ENCODE measurements at regions not wholly inside any gene's neighbourhood (a gene's known extent, or its start where the extent isn't known, plus 50 kb on each side); places are given as distances from the start of the nearest gene placed in this dataset.

GRCh38 chr5:153400931-153401330 lies 89.5 kb upstream of the GRIA1 start:
- no peak for DNase-seq

GRCh38 chr5:153402550-153402949 lies 87.9 kb upstream of the GRIA1 start:
- DNase-seq, result no peak

GRCh38 chr5:153403470-153403869 lies 87.0 kb upstream of the GRIA1 start:
- no peak for DNase-seq

- no peak for DNase-seq
Measured at GRCh38 chr5:153404747-153405146, 85.7 kb upstream of the GRIA1 start.

- DNase-seq, result no peak
Measured at GRCh38 chr5:153421676-153422075, 68.8 kb upstream of the GRIA1 start.

GRCh38 chr5:153425914-153426313 lies 64.6 kb upstream of the GRIA1 start:
- DNase-seq, result no peak

- DNase-seq, result no peak
Measured at GRCh38 chr5:153429761-153430380, 60.6 kb upstream of the GRIA1 start.

GRCh38 chr5:153432583-153432982 lies 57.9 kb upstream of the GRIA1 start:
- no peak for DNase-seq

- DNase-seq, result no peak
Measured at GRCh38 chr5:153437251-153437650, 53.2 kb upstream of the GRIA1 start.

GRCh38 chr5:153439130-153439529 lies 51.3 kb upstream of the GRIA1 start:
- DNase-seq, result no peak

All from CD4-positive, alpha-beta T cell treated with Interleukin-6 for 4 hours (primary cell).